Ishikawa (cell line): ENCODE measurements at regions not wholly inside any gene's neighbourhood (a gene's known extent, or its start where the extent isn't known, plus 50 kb on each side); places are given as distances from the start of the nearest gene placed in this dataset.

Experiments used
- CREB1 ChIP-seq: IDR thresholded peaks from 2 replicates; pipeline ENCODE4 v1.6.1; 2012; ENCODE audit warnings: low read depth
- EP300 ChIP-seq: IDR thresholded peaks from 2 replicates; pipeline ENCODE4 v1.6.1; 2012; ENCODE audit warnings: borderline replicate concordance
- RAD21 ChIP-seq: IDR thresholded peaks from 2 replicates; pipeline ENCODE4 v1.6.1; 2012; ENCODE audit warnings: low read depth
- REST ChIP-seq: IDR thresholded peaks from 2 replicates; pipeline ENCODE4 v1.6.1; 2012; ENCODE audit warnings: low read depth, mild to moderate bottlenecking
- YY1 ChIP-seq: IDR thresholded peaks from 2 replicates; pipeline ENCODE4 v1.6.1; 2012; ENCODE audit warnings: low read depth

GRCh38 chr2:51304311-51304710, 272.4 kb upstream of the NRXN1 start:
- TF ChIP-seq RAD21 = no peak
- TF ChIP-seq YY1 = no peak
- TF ChIP-seq REST = no peak
- TF ChIP-seq CREB1 = no peak
- TF ChIP-seq EP300 = no peak
